Stimulated activated CD8-positive, alpha-beta memory T cell treated with anti-CD3 and anti-CD28 coated beads, Interleukin-4, amount 100 ng/mL, for 4 hours (primary cell): ENCODE measurements at regions not wholly inside any gene's neighbourhood (a gene's known extent, or its start where the extent isn't known, plus 50 kb on each side); places are given as distances from the start of the nearest gene placed in this dataset.
"Not testable (repeated sequence)": the region's sequence is repeated elsewhere in the genome, so short reads cannot be mapped to it uniquely, and the experiment has no call there.

Source experiments
- DNase-seq, 2 donors: peaks; one replicate each; pipeline ENCODE4 v3.0.0-alpha.2; 2020; ENCODE audit warnings: low read depth in 2 of 2, low spot score in 1 of 2

GRCh38 chr4:178955614-178956013 lies 1513.4 kb upstream of the AGA start:
- DNase-seq = no peak

GRCh38 chr4:178958725-178959440 lies 1516.6 kb upstream of the AGA start:
- DNase-seq = no peak

GRCh38 chr4:178963446-178964045 lies 1521.3 kb upstream of the AGA start:
- DNase-seq = no peak

GRCh38 chr4:178966644-178967043 lies 1524.4 kb upstream of the AGA start:
- no peak for DNase-seq

- DNase-seq = no peak
These were observed 1528.3 kb upstream of the AGA start for GRCh38 chr4:178970433-178971140.

GRCh38 chr4:178976861-178977260 lies 1534.6 kb upstream of the AGA start:
- DNase-seq = no peak

- DNase-seq = no peak
These were observed 1551.1 kb upstream of the AGA start for GRCh38 chr4:178993306-178993705.

GRCh38 chr4:179001918-179002317 lies 1559.7 kb upstream of the AGA start:
- DNase-seq = no peak

- DNase-seq = no peak
These were observed 1565.5 kb upstream of the AGA start for GRCh38 chr4:179007755-179008154.

GRCh38 chr4:179017581-179017980 lies 1575.3 kb upstream of the AGA start:
- no peak for DNase-seq

- DNase-seq = no peak
These were observed 1585.3 kb upstream of the AGA start for GRCh38 chr4:179027569-179027968.

GRCh38 chr4:179028321-179028720 lies 1586.1 kb upstream of the AGA start:
- DNase-seq = no peak

GRCh38 chr4:179029683-179030082 lies 1587.4 kb upstream of the AGA start:
- DNase-seq = no peak

- DNase-seq = no peak
These were observed 1598.0 kb upstream of the AGA start for GRCh38 chr4:179040259-179040658.

GRCh38 chr4:179048839-179049453 lies 1606.7 kb upstream of the AGA start:
- no peak for DNase-seq

- DNase-seq = no peak
These were observed 1609.0 kb upstream of the AGA start for GRCh38 chr4:179051206-179051605.

- DNase-seq = no peak
These were observed 1617.2 kb upstream of the AGA start for GRCh38 chr4:179059396-179059795.

GRCh38 chr4:179066254-179066653 lies 1624.0 kb upstream of the AGA start:
- DNase-seq = not testable (repeated sequence)

GRCh38 chr4:179071131-179071530 lies 1628.9 kb upstream of the AGA start:
- DNase-seq = no peak

GRCh38 chr4:179076865-179077264 lies 1634.6 kb upstream of the AGA start:
- DNase-seq = no peak

GRCh38 chr4:179095585-179096221 lies 1653.5 kb upstream of the AGA start:
- DNase-seq = no peak
